Epithelial cell of esophagus (primary cell): ENCODE measurements at regions not wholly inside any gene's neighbourhood (a gene's known extent, or its start where the extent isn't known, plus 50 kb on each side); places are given as distances from the start of the nearest gene placed in this dataset.

Experiments used
- DNase-seq: peaks from one replicate; pipeline ENCODE4 v3.0.0; 2010; ENCODE audit warnings: low read depth
- H3K4me3 ChIP-seq: 2 replicates; pipeline ENCODE4 v1.5.1; 2011; ENCODE audit warnings: mild to moderate bottlenecking, low read length, control low read depth
- CTCF ChIP-seq: IDR thresholded peaks from 2 replicates; pipeline ENCODE4 v1.5.1; 2011; ENCODE audit warnings: low read depth, mild to moderate bottlenecking, low read length, control low read depth, inconsistent platforms; ENCODE audit not compliant: insufficient read depth; ENCODE audit errors: missing control alignments

GRCh38 chr14:88064841-88065240 lies 59.9 kb downstream of the GPR65 start:
- H3K4me3 ChIP-seq, result no peak overlapping the region
- no peak for DNase-seq
- no peak for TF ChIP-seq CTCF

- H3K4me3 ChIP-seq, result no peak overlapping the region
- TF ChIP-seq CTCF, result no peak
- no peak for DNase-seq
Observed at GRCh38 chr14:88069677-88070076, 64.7 kb downstream of the GPR65 start.

- no peak for TF ChIP-seq CTCF
- H3K4me3 ChIP-seq, result no peak overlapping the region
- no peak for DNase-seq
Observed at GRCh38 chr14:88075269-88075981, 70.5 kb downstream of the GPR65 start.

- no peak overlapping the region for H3K4me3 ChIP-seq
- DNase-seq, result no peak
- no peak for TF ChIP-seq CTCF
Observed at GRCh38 chr14:88078525-88078924, 73.6 kb downstream of the GPR65 start.

GRCh38 chr14:88079624-88080023 lies 74.7 kb downstream of the GPR65 start:
- DNase-seq, result no peak
- TF ChIP-seq CTCF, result no peak
- no peak overlapping the region for H3K4me3 ChIP-seq

GRCh38 chr14:88085736-88086135 lies 80.8 kb downstream of the GPR65 start:
- no peak for DNase-seq
- H3K4me3 ChIP-seq, result no peak overlapping the region
- TF ChIP-seq CTCF, result no peak

GRCh38 chr14:88089445-88089844 lies 84.5 kb downstream of the GPR65 start:
- no peak for TF ChIP-seq CTCF
- no peak for DNase-seq
- no peak overlapping the region for H3K4me3 ChIP-seq
